GM06990 (cell line): ENCODE measurements at regions not wholly inside any gene's neighbourhood (a gene's known extent, or its start where the extent isn't known, plus 50 kb on each side); places are given as distances from the start of the nearest gene placed in this dataset.
"Not testable (repeated sequence)": the region's sequence is repeated elsewhere in the genome, so short reads cannot be mapped to it uniquely, and the experiment has no call there.

ENCODE experiments used
- DNase-seq: peaks from one replicate; pipeline ENCODE4 v3.0.0-alpha.2; 2011; ENCODE audit not compliant: insufficient read length; ENCODE audit errors: extremely low read depth
- H3K27me3 ChIP-seq: replicated peaks from 2 replicates; pipeline ENCODE4 v1.6.0; 2011; ENCODE audit warnings: low read length; ENCODE audit not compliant: control insufficient read depth, insufficient read depth
- H3K36me3 ChIP-seq: 2 replicates; pipeline ENCODE4 v1.5.1; 2011; ENCODE audit warnings: low read length; ENCODE audit not compliant: control insufficient read depth, insufficient read depth
- H3K4me3 ChIP-seq: replicated peaks from 2 replicates; pipeline ENCODE4 v1.5.1; 2011; ENCODE audit warnings: low read depth, mild to moderate bottlenecking, control low read depth, low read length
- CTCF ChIP-seq: IDR thresholded peaks from 2 replicates; pipeline ENCODE4 v1.5.1; 2011; ENCODE audit warnings: low read length, control low read depth, mild to moderate bottlenecking, inconsistent platforms; ENCODE audit not compliant: insufficient read depth, poor library complexity, severe bottlenecking

GRCh38 chr6:100228437-100228833 is 234.4 kb upstream of the MCHR2 start:
- H3K4me3 ChIP-seq: peak overlapping the region; percentile 59
- no peaks in the 10 kb centered on the region for H3K27me3 ChIP-seq
- TF ChIP-seq CTCF: no peak
- no peak for DNase-seq
- H3K36me3 ChIP-seq: no peaks in the 10 kb centered on the region

GRCh38 chr6:100226811-100227210 is 232.8 kb upstream of the MCHR2 start:
- TF ChIP-seq CTCF: no peak
- Histone ChIP-seq H3K36me3 (no peaks in the 10 kb centered on the region), H3K4me3 (no peak overlapping the region), H3K27me3 (no peaks in the 10 kb centered on the region)
- DNase-seq: no peak

- not testable (repeated sequence) for H3K27me3 ChIP-seq, H3K36me3 ChIP-seq, H3K4me3 ChIP-seq, DNase-seq
Measured at GRCh38 chr6:100223952-100224351, 229.9 kb upstream of the MCHR2 start.

- H3K36me3 ChIP-seq: no peaks in the 10 kb centered on the region
- no peak overlapping the region for H3K4me3 ChIP-seq
- no peak for DNase-seq
- H3K27me3 ChIP-seq: no peaks in the 10 kb centered on the region; the same call in 1 of the 2 replicates
- no peak for TF ChIP-seq CTCF
Measured at GRCh38 chr6:100220543-100220942, 226.5 kb upstream of the MCHR2 start.

- TF ChIP-seq CTCF: no peak
- no peaks in the 10 kb centered on the region; the same call in 1 of the 2 replicates for H3K27me3 ChIP-seq
- no peak for DNase-seq
- H3K4me3 ChIP-seq: no peak overlapping the region
- no peaks in the 10 kb centered on the region for H3K36me3 ChIP-seq
Measured at GRCh38 chr6:100217225-100218012, 223.4 kb upstream of the MCHR2 start.

GRCh38 chr6:100216760-100217159 is 222.7 kb upstream of the MCHR2 start:
- DNase-seq: no peak
- Histone ChIP-seq H3K4me3 (no peak overlapping the region), H3K27me3 (no peaks in the 10 kb centered on the region; the same call in 1 of the 2 replicates), H3K36me3 (no peaks in the 10 kb centered on the region)
- no peak for TF ChIP-seq CTCF
